Panc1 (cell line): ENCODE measurements at regions not wholly inside any gene's neighbourhood (a gene's known extent, or its start where the extent isn't known, plus 50 kb on each side); places are given as distances from the start of the nearest gene placed in this dataset.

Source experiments
- ATAC-seq: fragments of 200-7000 bp; cut with Tn5 transposase; 2 replicates; pipeline ENCODE4 v1.9.1; 2020; ENCODE audit warnings: mild to moderate bottlenecking, moderate library complexity
- BruUV-seq: library from RNA; stranded (reverse); fragments of 400-500 nt; replicated peaks from 2 replicates; lab custom pipeline; 2021; lab: Mats Ljungman, UMichigan
- CTCF ChIA-PET: fragments of 300-600 bp; sonication (Branson Sonifier 250); formaldehyde crosslinking; loops from one replicate; lab custom pipeline; 2022; ENCODE audit warnings: antibody characterized with exemption; lab: Charles Lee
- POLR2A ChIA-PET: fragments of 300-600 bp; sonication (Branson Sonifier 250); formaldehyde crosslinking; loops from one replicate; lab custom pipeline; 2022; ENCODE audit warnings: antibody characterized with exemption; lab: Charles Lee
- DNase-seq: peaks from one replicate; pipeline ENCODE4 v3.0.0-alpha.2; 2010; ENCODE audit warnings: low read depth, low spot score
- H3K27ac ChIP-seq: 2 replicates; pipeline ENCODE4 v1.5.1; 2011; ENCODE audit warnings: mild to moderate bottlenecking, low read length, inconsistent platforms
- H3K27me3 ChIP-seq: fragments of 200-500 bp; sonication (Bioruptor generic); 2 replicates; pipeline ENCODE4 v1.6.0; 2014; ENCODE audit warnings: low read length, inconsistent platforms; ENCODE audit not compliant: control insufficient read depth, insufficient read depth
- H3K36me3 ChIP-seq: fragments of 200-500 bp; sonication (Bioruptor generic); 2 replicates; pipeline ENCODE4 v1.5.1; 2014; ENCODE audit warnings: inconsistent platforms, mild to moderate bottlenecking, low read length, moderate library complexity; ENCODE audit not compliant: control insufficient read depth, insufficient read depth
- H3K4me1 ChIP-seq: 2 replicates; pipeline ENCODE4 v1.5.1; 2011; ENCODE audit warnings: inconsistent platforms, mild to moderate bottlenecking, low read length, moderate library complexity; ENCODE audit not compliant: control insufficient read depth, insufficient read depth
- H3K4me3 ChIP-seq, 2 experiments: 2 replicates each; pipeline ENCODE4 v1.5.1; 2011 to 2012; ENCODE audit warnings: low read depth in 2 of 2, low read length in 2 of 2, mild to moderate bottlenecking in 2 of 2, inconsistent platforms in 1 of 2, moderate library complexity in 1 of 2
- H3K9me3 ChIP-seq: fragments of 200-500 bp; sonication (Bioruptor generic); 2 replicates; pipeline ENCODE4 v1.5.1; 2014; ENCODE audit warnings: low read depth, mild to moderate bottlenecking, inconsistent platforms, low read length, moderate library complexity; ENCODE audit not compliant: control insufficient read depth, insufficient read depth
- POLR2AphosphoS5 ChIP-seq: IDR thresholded peaks from 2 replicates; pipeline ENCODE4 v1.6.1; 2012; ENCODE audit warnings: mild to moderate bottlenecking, low read depth, low read length, moderate library complexity
- SIN3A ChIP-seq: IDR thresholded peaks from 2 replicates; pipeline ENCODE4 v1.6.1; 2012; ENCODE audit warnings: low read depth, mild to moderate bottlenecking, low read length, moderate library complexity, borderline replicate concordance; ENCODE audit not compliant: insufficient read depth
- TCF7L2 ChIP-seq: IDR thresholded peaks from 2 replicates; pipeline ENCODE4 v1.6.1; 2011; ENCODE audit warnings: mild to moderate bottlenecking, low read depth, low read length, inconsistent platforms
- in situ Hi-C: cut with HindIII; loops from 2 replicates; pipeline ENCODE4 v1.10.0; 2016; ENCODE audit warnings: low sequenced_read_pairs, low pct_unique_long_range_greater_than_20kb
- intact Hi-C: fragments of 100-400 bp; cut with micrococcal nuclease; formaldehyde crosslinking; loops from one replicate; pipeline ENCODE4 v1.10.0; 2022; ENCODE audit not compliant: unreplicated experiment
- TF ChIP-seq, protein P1 (sequence below), 2 experiments: IDR thresholded peaks; 2 replicates each; pipeline ENCODE4 v1.6.1; 2011 to 2012; ENCODE audit warnings: low read depth in 2 of 2, control low read depth in 1 of 2, low read length in 1 of 2, mild to moderate bottlenecking in 1 of 2, moderate library complexity in 1 of 2; ENCODE audit not compliant: insufficient read depth in 1 of 2
- TF ChIP-seq, protein P2 (sequence below): fragments of 450-650 bp; IDR thresholded peaks from 2 replicates; pipeline ENCODE4 v1.5.1; 2017; ENCODE audit warnings: mild to moderate bottlenecking

DNA sequence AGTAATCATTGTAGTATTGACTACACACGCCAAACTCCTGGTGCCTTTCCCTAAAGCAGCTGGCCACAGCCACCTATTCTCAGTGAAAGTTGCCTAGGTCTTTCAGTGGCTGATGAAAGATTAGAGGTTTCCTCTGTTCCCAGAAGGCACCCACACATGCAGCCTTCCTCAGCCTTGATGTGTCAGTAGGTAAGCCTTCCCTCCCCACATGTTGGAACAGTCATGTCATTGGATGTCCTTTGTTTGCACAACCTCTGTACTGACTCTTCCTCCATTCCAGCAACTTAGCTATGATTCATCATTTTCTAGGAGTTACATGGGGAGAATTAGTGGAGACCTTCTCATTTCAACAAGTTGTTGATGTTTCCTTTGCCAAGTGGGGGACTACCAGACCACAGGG is 630.8 kb upstream of the SLC39A10 start:
- TF ChIP-seq POLR2AphosphoS5 (no peak), TCF7L2 (no peak), SIN3A (no peak)
- TF ChIP-seq, protein P1, sequence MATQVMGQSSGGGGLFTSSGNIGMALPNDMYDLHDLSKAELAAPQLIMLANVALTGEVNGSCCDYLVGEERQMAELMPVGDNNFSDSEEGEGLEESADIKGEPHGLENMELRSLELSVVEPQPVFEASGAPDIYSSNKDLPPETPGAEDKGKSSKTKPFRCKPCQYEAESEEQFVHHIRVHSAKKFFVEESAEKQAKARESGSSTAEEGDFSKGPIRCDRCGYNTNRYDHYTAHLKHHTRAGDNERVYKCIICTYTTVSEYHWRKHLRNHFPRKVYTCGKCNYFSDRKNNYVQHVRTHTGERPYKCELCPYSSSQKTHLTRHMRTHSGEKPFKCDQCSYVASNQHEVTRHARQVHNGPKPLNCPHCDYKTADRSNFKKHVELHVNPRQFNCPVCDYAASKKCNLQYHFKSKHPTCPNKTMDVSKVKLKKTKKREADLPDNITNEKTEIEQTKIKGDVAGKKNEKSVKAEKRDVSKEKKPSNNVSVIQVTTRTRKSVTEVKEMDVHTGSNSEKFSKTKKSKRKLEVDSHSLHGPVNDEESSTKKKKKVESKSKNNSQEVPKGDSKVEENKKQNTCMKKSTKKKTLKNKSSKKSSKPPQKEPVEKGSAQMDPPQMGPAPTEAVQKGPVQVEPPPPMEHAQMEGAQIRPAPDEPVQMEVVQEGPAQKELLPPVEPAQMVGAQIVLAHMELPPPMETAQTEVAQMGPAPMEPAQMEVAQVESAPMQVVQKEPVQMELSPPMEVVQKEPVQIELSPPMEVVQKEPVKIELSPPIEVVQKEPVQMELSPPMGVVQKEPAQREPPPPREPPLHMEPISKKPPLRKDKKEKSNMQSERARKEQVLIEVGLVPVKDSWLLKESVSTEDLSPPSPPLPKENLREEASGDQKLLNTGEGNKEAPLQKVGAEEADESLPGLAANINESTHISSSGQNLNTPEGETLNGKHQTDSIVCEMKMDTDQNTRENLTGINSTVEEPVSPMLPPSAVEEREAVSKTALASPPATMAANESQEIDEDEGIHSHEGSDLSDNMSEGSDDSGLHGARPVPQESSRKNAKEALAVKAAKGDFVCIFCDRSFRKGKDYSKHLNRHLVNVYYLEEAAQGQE (IDR thresholded peaks at IDR 0.05; ENCODE audit: insufficient read depth in 1 of 2, low read depth in 2 of 2, low read length in 1 of 2) = no peak
- TF ChIP-seq, protein P2, sequence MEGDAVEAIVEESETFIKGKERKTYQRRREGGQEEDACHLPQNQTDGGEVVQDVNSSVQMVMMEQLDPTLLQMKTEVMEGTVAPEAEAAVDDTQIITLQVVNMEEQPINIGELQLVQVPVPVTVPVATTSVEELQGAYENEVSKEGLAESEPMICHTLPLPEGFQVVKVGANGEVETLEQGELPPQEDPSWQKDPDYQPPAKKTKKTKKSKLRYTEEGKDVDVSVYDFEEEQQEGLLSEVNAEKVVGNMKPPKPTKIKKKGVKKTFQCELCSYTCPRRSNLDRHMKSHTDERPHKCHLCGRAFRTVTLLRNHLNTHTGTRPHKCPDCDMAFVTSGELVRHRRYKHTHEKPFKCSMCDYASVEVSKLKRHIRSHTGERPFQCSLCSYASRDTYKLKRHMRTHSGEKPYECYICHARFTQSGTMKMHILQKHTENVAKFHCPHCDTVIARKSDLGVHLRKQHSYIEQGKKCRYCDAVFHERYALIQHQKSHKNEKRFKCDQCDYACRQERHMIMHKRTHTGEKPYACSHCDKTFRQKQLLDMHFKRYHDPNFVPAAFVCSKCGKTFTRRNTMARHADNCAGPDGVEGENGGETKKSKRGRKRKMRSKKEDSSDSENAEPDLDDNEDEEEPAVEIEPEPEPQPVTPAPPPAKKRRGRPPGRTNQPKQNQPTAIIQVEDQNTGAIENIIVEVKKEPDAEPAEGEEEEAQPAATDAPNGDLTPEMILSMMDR = no peak
- ATAC-seq (no peak), DNase-seq (no peak)
- Histone ChIP-seq H3K4me1 (no peaks in the 10 kb centered on the region), H3K27ac (no peak overlapping the region), H3K4me3 (no peak overlapping the region), H3K27me3 (no peaks in the 10 kb centered on the region), H3K36me3 (no peaks in the 10 kb centered on the region), H3K9me3 (no peaks in the 10 kb centered on the region)
- in situ Hi-C loops (no loop called here), intact Hi-C loops (no loop called here)
- ChIA-PET CTCF (no interaction called here), POLR2A (no interaction called here)
- BruUV-seq = no TSS peak

DNA sequence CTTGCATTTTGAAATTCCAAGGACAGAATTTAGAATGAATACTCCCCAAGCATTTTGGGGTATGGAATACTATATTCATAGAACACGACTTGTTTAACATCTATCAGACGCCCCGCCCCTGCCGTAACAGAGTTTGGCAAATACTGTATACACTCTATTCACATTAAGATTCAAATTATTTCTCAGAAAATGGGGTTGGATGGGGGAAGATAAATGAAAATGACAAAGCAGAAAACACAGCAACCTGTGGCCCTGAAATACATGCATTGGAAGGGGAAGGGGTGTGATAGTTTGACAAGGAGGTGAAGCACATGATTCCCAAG is 634.6 kb upstream of the SLC39A10 start:
- H3K27ac ChIP-seq = no peak overlapping the region
- no peaks in the 10 kb centered on the region for H3K36me3 ChIP-seq
- TF ChIP-seq SIN3A = no peak
- TF ChIP-seq, protein P1 (IDR thresholded peaks at IDR 0.05; ENCODE audit: insufficient read depth in 1 of 2, low read depth in 2 of 2, low read length in 1 of 2) = no peak
- TF ChIP-seq POLR2AphosphoS5 = no peak
- TF ChIP-seq, protein P2 = no peak
- no peak for TF ChIP-seq TCF7L2
- no peaks in the 10 kb centered on the region for H3K9me3 ChIP-seq
- POLR2A ChIA-PET = no interaction called here
- no peaks in the 10 kb centered on the region for H3K27me3 ChIP-seq
- no peak overlapping the region for H3K4me3 ChIP-seq
- intact Hi-C loops = no loop called here
- no peak for DNase-seq
- CTCF ChIA-PET = no interaction called here
- no peak for ATAC-seq
- H3K4me1 ChIP-seq = no peaks in the 10 kb centered on the region
- in situ Hi-C loops = no loop called here
- BruUV-seq = no TSS peak
